H1 (cell line): ENCODE measurements at regions not wholly inside any gene's neighbourhood (a gene's known extent, or its start where the extent isn't known, plus 50 kb on each side); places are given as distances from the start of the nearest gene placed in this dataset.

ENCODE experiments used
- CTCF ChIA-PET: fragments of 300-600 bp; sonication (Branson Sonifier 250); formaldehyde crosslinking; loops from one replicate; lab custom pipeline; 2021; ENCODE audit not compliant: partially characterized antibody; lab: Charles Lee
- POLR2A ChIA-PET: fragments of 300-600 bp; sonication (Branson Sonifier 250); formaldehyde crosslinking; loops from one replicate; lab custom pipeline; 2021; ENCODE audit warnings: inconsistent platforms; ENCODE audit not compliant: partially characterized antibody; lab: Charles Lee
- DNase-seq, 2 experiments: peaks; one replicate each; pipeline versions ENCODE4 v3.0.0 to v3.0.0-alpha.2; 2010 to 2022; ENCODE audit warnings: low spot score in 2 of 2, low read depth in 1 of 2, mixed read lengths in 1 of 2
- FAIRE-seq: peaks from 2 replicates; lab custom pipeline; 2011; peaks lifted over from hg19 to GRCh38; lab: Jason Lieb, UNC
- H2AFZ ChIP-seq: 2 replicates; pipeline ENCODE4 v1.8.1; 2012; ENCODE audit warnings: low read length, inconsistent platforms
- H2AK5ac ChIP-seq: 2 replicates; pipeline ENCODE4 v1.6.1; 2013; ENCODE audit warnings: low read depth, low read length
- H2BK120ac ChIP-seq: replicated peaks from 2 replicates; pipeline ENCODE3; 2013; ENCODE audit warnings: low read depth, low read length, inconsistent platforms
- H2BK12ac ChIP-seq: 2 replicates; pipeline ENCODE4 v1.6.1; 2013; ENCODE audit warnings: low read depth, low read length
- H2BK15ac ChIP-seq: 2 replicates; pipeline ENCODE4 v1.6.1; 2013; ENCODE audit warnings: low read length
- H2BK20ac ChIP-seq: 2 replicates; pipeline ENCODE4 v1.6.1; 2013; ENCODE audit warnings: low read length
- H2BK5ac ChIP-seq: 2 replicates; pipeline ENCODE4 v1.6.1; 2013; ENCODE audit warnings: low read depth, low read length
- H3K14ac ChIP-seq: 2 replicates; pipeline ENCODE4 v1.6.1; 2013; ENCODE audit warnings: inconsistent platforms; ENCODE audit not compliant: insufficient read length
- H3K18ac ChIP-seq: 2 replicates; pipeline ENCODE4 v1.6.1; 2013; ENCODE audit warnings: low read length; ENCODE audit errors: extremely low read depth
- H3K23ac ChIP-seq: 2 replicates; pipeline ENCODE4 v1.6.1; 2013; ENCODE audit warnings: inconsistent platforms; ENCODE audit not compliant: insufficient read length
- H3K23me2 ChIP-seq: 2 replicates; pipeline ENCODE4 v1.6.1; 2013; ENCODE audit warnings: low read depth, low read length
- H3K27ac ChIP-seq: 2 replicates; pipeline ENCODE4 v1.6.1; 2011; ENCODE audit warnings: low read depth, low read length, inconsistent platforms
- H3K27me3 ChIP-seq, 4 experiments: replicated peaks in 1 of 4; 1 replicate in 1 of 4; 2 replicates in 3 of 4; pipeline versions ENCODE4 v1.6.1 to v1.8.1; 2011 to 2013; ENCODE audit warnings: low read length in 3 of 4, mild to moderate bottlenecking in 3 of 4, inconsistent platforms in 2 of 4, mixed read lengths in 2 of 4, moderate library complexity in 1 of 4; ENCODE audit not compliant: control insufficient read depth in 3 of 4, insufficient read depth in 3 of 4; ENCODE audit errors: extremely low read depth in 1 of 4
- H3K36me3 ChIP-seq, 4 experiments: 2 replicates each; pipeline versions ENCODE4 v1.6.1 to v1.8.1; 2011 to 2013; ENCODE audit warnings: mild to moderate bottlenecking in 4 of 4, low read length in 3 of 4, moderate library complexity in 2 of 4, control low read depth in 1 of 4, inconsistent platforms in 1 of 4; ENCODE audit not compliant: insufficient read depth in 4 of 4, control insufficient read depth in 2 of 4
- H3K4ac ChIP-seq: replicated peaks from 2 replicates; pipeline ENCODE3; 2013; ENCODE audit warnings: low read length, low read depth, mixed read lengths, inconsistent platforms; ENCODE audit not compliant: insufficient read length
- H3K4me1 ChIP-seq, 4 experiments: replicated peaks in 1 of 4; 1 replicate in 1 of 4; 2 replicates in 3 of 4; pipeline versions ENCODE4 v1.6.1 to v1.8.1; 2011 to 2013; ENCODE audit warnings: low read length in 3 of 4, inconsistent platforms in 2 of 4, mixed read lengths in 1 of 4; ENCODE audit not compliant: insufficient read depth in 4 of 4, control insufficient read depth in 3 of 4
- H3K4me2 ChIP-seq, 2 experiments: 2 replicates each; pipeline versions ENCODE4 v1.6.1 to v1.8.1; 2011 to 2013; ENCODE audit warnings: low read depth in 2 of 2, low read length in 2 of 2, control low read depth in 1 of 2, inconsistent platforms in 1 of 2, mild to moderate bottlenecking in 1 of 2; ENCODE audit not compliant: insufficient read depth in 1 of 2
- H3K4me3 ChIP-seq, 4 experiments: fragments of 200-600, 300-600 bp in 1 of 4; sonication (generic), shearing (Covaris generic), sonication (Bioruptor Twin) in 1 of 4; 2 replicates each; pipeline versions ENCODE4 v1.5.1 to v1.8.1; 2011 to 2016; ENCODE audit warnings: low read length in 4 of 4, low read depth in 3 of 4, control low read depth in 2 of 4, inconsistent platforms in 2 of 4, mild to moderate bottlenecking in 2 of 4, mixed read lengths in 1 of 4, moderate library complexity in 1 of 4; ENCODE audit not compliant: insufficient read depth in 2 of 4; ENCODE audit errors: extremely low read depth in 1 of 4
- H3K56ac ChIP-seq: replicated peaks from 2 replicates; pipeline ENCODE3; 2013; ENCODE audit warnings: low read depth, mild to moderate bottlenecking, mixed read lengths, low read length, inconsistent platforms; ENCODE audit not compliant: insufficient read length
- H3K79me1 ChIP-seq: 2 replicates; pipeline ENCODE4 v1.6.1; 2013; ENCODE audit warnings: low read depth, low read length, control low read depth
- H3K79me2 ChIP-seq, 2 experiments: 2 replicates each; pipeline versions ENCODE4 v1.6.1 to v1.8.1; 2012 to 2013; ENCODE audit warnings: low read length in 2 of 2, mild to moderate bottlenecking in 2 of 2, inconsistent platforms in 1 of 2; ENCODE audit not compliant: insufficient read depth in 2 of 2, control insufficient read depth in 1 of 2
- H3K9ac ChIP-seq, 4 experiments: replicated peaks in 1 of 4; 1 replicate in 1 of 4; 2 replicates in 3 of 4; pipeline versions ENCODE4 v1.6.1 to v1.8.1; 2011 to 2013; ENCODE audit warnings: low read depth in 3 of 4, low read length in 3 of 4, control low read depth in 2 of 4, mild to moderate bottlenecking in 2 of 4, moderate library complexity in 2 of 4, inconsistent platforms in 1 of 4; ENCODE audit errors: extremely low read depth in 1 of 4
- H3K9me3 ChIP-seq, 2 experiments: 2 replicates each; pipeline versions ENCODE4 v1.6.1 to v1.8.1; 2012 to 2013; ENCODE audit warnings: mild to moderate bottlenecking in 2 of 2, moderate library complexity in 2 of 2, control low read depth in 1 of 2, inconsistent platforms in 1 of 2, low read depth in 1 of 2, low read length in 1 of 2, mixed read lengths in 1 of 2; ENCODE audit not compliant: insufficient read depth in 2 of 2
- H4K20me1 ChIP-seq, 2 experiments: replicated peaks in 1 of 2; 2 replicates each; pipeline versions ENCODE3 to v1.8.1; 2011 to 2013; ENCODE audit warnings: inconsistent platforms in 2 of 2, low read length in 2 of 2, mild to moderate bottlenecking in 1 of 2; ENCODE audit not compliant: insufficient read depth in 2 of 2, control insufficient read depth in 1 of 2
- H4K5ac ChIP-seq: 2 replicates; pipeline ENCODE4 v1.6.1; 2013; ENCODE audit warnings: low read length, low read depth, mixed read lengths, inconsistent platforms; ENCODE audit not compliant: insufficient read length
- H4K8ac ChIP-seq: 2 replicates; pipeline ENCODE4 v1.8.0; 2013; ENCODE audit warnings: mild to moderate bottlenecking, moderate library complexity, low read length, inconsistent platforms; ENCODE audit not compliant: insufficient read depth; ENCODE audit errors: extremely low read depth
- H4K91ac ChIP-seq: replicated peaks from 2 replicates; pipeline ENCODE3; 2013; ENCODE audit warnings: low read length, mixed read lengths, inconsistent platforms; ENCODE audit not compliant: insufficient read length
- ASH2L ChIP-seq: fragments of 200-600, 300-600 bp; sonication (generic); IDR thresholded peaks from one replicate; pipeline ENCODE4 v1.7.1; 2017; ENCODE audit warnings: low read length
- BCL11A ChIP-seq, 2 experiments: IDR thresholded peaks; one replicate each; pipeline ENCODE4 v1.6.1; 2011; ENCODE audit warnings: low read depth in 2 of 2, low read length in 2 of 2, mild to moderate bottlenecking in 2 of 2
- NRF1 ChIP-seq: IDR thresholded peaks from 2 replicates; pipeline ENCODE4 v1.6.1; 2011; ENCODE audit warnings: mild to moderate bottlenecking, low read depth, low read length, improper control_type of control experiment
- POLR2AphosphoS5 ChIP-seq: IDR thresholded peaks from 2 replicates; pipeline ENCODE4 v1.6.1; 2011; ENCODE audit warnings: low read depth, low read length
- RXRA ChIP-seq: IDR thresholded peaks from 2 replicates; pipeline ENCODE4 v1.6.1; 2011; ENCODE audit warnings: low read depth, mild to moderate bottlenecking, low read length, moderate library complexity; ENCODE audit not compliant: insufficient read depth
- SP4 ChIP-seq: IDR thresholded peaks from 2 replicates; pipeline ENCODE4 v1.6.1; 2012; ENCODE audit warnings: low read length, inconsistent platforms
- WGBS, 2 experiments: shearing (Covaris generic) in 1 of 2; methylation state at CpG; one replicate each; pipeline versions ENCODE4 v1.1.6 to v1.1.7; 2013 to 2015; ENCODE audit warnings: low lambda C conversion rate in 2 of 2, mixed read lengths in 2 of 2, inconsistent platforms in 1 of 2, low coverage in 1 of 2, missing lambda C conversion rate in 1 of 2; ENCODE audit not compliant: insufficient replicate concordance in 2 of 2, insufficient coverage in 1 of 2, insufficient read length in 1 of 2; ENCODE audit errors: extremely low coverage in 1 of 2, missing lambda C conversion rate in 1 of 2; 5-methylcytosine and 5-hydroxymethylcytosine counted together

- Histone ChIP-seq H3K36me3 (no peaks in the 10 kb centered on the region), H2BK5ac (no peak overlapping the region), H2BK120ac (no peak overlapping the region), H3K18ac (no peak overlapping the region), H3K9ac (no peak overlapping the region), H2AFZ (no peak overlapping the region), H2AK5ac (no peak overlapping the region), H3K23ac (no peak overlapping the region), H3K4me2 (no peak overlapping the region), H3K14ac (no peak overlapping the region), H3K27ac (no peak overlapping the region), H2BK20ac (no peak overlapping the region), H4K20me1 (no peaks in the 10 kb centered on the region), H4K5ac (no peak overlapping the region), H3K9me3 (no peaks in the 10 kb centered on the region), H3K23me2 (no peaks in the 10 kb centered on the region), H2BK15ac (no peak overlapping the region), H3K4ac (no peak overlapping the region), H3K27me3 (no peaks in the 10 kb centered on the region), H4K91ac (no peak overlapping the region), H3K56ac (no peak overlapping the region), H2BK12ac (no peak overlapping the region), H3K4me3 (no peak overlapping the region), H3K79me2 (no peaks in the 10 kb centered on the region), H4K8ac (no peak overlapping the region), H3K79me1 (no peaks in the 10 kb centered on the region), H3K4me1 (peaks cover 0 to 3% (median 0%) of the 10 kb centered on the region in 4 experiments; a peak in 1 of 7 replicates)
- ChIA-PET POLR2A (no interaction called here), CTCF (interaction anchor here (0.6 to 1.3 kb wide), 4 partner anchors 35 to 880 kb away, joined by 3 to 5 read pairs (median 3); no protein-coding TSS in a partner anchor)
- TF ChIP-seq SP4 (no peak), BCL11A (IDR thresholded peaks at IDR 0.05; ENCODE audit: low read depth in 2 of 2, low read length in 2 of 2) (no peak), ASH2L (no peak), NRF1 (no peak), POLR2AphosphoS5 (no peak), RXRA (no peak)
- FAIRE-seq: no peak
- DNase-seq: no peak
- WGBS, 2 experiments: 95% methylated on average over 1 of the region's 1 CpG; no CpG with 5 or more reads in 1 of the 2 experiments
Measured at GRCh38 chr4:156291317-156291716, 337.7 kb upstream of the CTSO start.
